Loucy (cell line): ENCODE measurements at regions not wholly inside any gene's neighbourhood (a gene's known extent, or its start where the extent isn't known, plus 50 kb on each side); places are given as distances from the start of the nearest gene placed in this dataset.

Source experiments
- H2AFZ ChIP-seq: fragments of 200-600 bp; sonication (generic); 2 replicates; pipeline ENCODE4 v1.6.0; 2016; ENCODE audit warnings: antibody characterized with exemption, mild to moderate bottlenecking, low read length, moderate library complexity
- H3F3A ChIP-seq: fragments of 200-600 bp; 2 replicates; pipeline ENCODE4 v1.6.0; 2016; ENCODE audit warnings: antibody characterized with exemption, low read depth, mild to moderate bottlenecking
- H3K27me3 ChIP-seq: fragments of 200-600 bp; sonication (generic); 2 replicates; pipeline ENCODE4 v1.6.1; 2014; ENCODE audit warnings: low read length, mild to moderate bottlenecking; ENCODE audit not compliant: insufficient read depth, poor library complexity, severe bottlenecking
- H3K36me3 ChIP-seq: fragments of 200-600 bp; sonication (generic); 2 replicates; pipeline ENCODE4 v1.6.1; 2016; ENCODE audit warnings: low read length; ENCODE audit not compliant: insufficient read depth
- H3K4me1 ChIP-seq: fragments of 200-600 bp; sonication (generic); 2 replicates; pipeline ENCODE4 v1.5.1; 2014; ENCODE audit warnings: low read length, mild to moderate bottlenecking; ENCODE audit not compliant: insufficient read depth, poor library complexity, severe bottlenecking
- H3K4me2 ChIP-seq: fragments of 200-600 bp; sonication (generic); 2 replicates; pipeline ENCODE4 v1.6.0; 2014; ENCODE audit warnings: antibody characterized with exemption, low read length, low read depth, mild to moderate bottlenecking; ENCODE audit not compliant: poor library complexity, severe bottlenecking
- H3K4me3 ChIP-seq: fragments of 200-600 bp; sonication (generic); 2 replicates; pipeline ENCODE4 v1.5.1; 2014; ENCODE audit warnings: low read length, mild to moderate bottlenecking, mixed read lengths; ENCODE audit not compliant: poor library complexity, severe bottlenecking
- H3K79me2 ChIP-seq: fragments of 200-600 bp; sonication (generic); 2 replicates; pipeline ENCODE4 v1.6.1; 2014; ENCODE audit warnings: low read length; ENCODE audit not compliant: insufficient read depth
- H3K9ac ChIP-seq: fragments of 200-600 bp; sonication (generic); 2 replicates; pipeline ENCODE4 v1.6.0; 2014; ENCODE audit warnings: mild to moderate bottlenecking, low read depth, low read length, moderate library complexity; ENCODE audit not compliant: poor library complexity, severe bottlenecking
- H3K9me2 ChIP-seq: fragments of 200-600 bp; sonication (generic); replicated peaks from 2 replicates; pipeline ENCODE4 v1.6.1; 2016; ENCODE audit warnings: low read depth, low read length, mixed read lengths
- H3K9me3 ChIP-seq: fragments of 200-600 bp; sonication (generic); 2 replicates; pipeline ENCODE4 v1.6.1; 2014; ENCODE audit warnings: mild to moderate bottlenecking, antibody characterized with exemption, low read length, low read depth; ENCODE audit not compliant: insufficient read depth
- H4K20me1 ChIP-seq: fragments of 200-600 bp; sonication (generic); 2 replicates; pipeline ENCODE4 v1.6.0; 2014; ENCODE audit warnings: antibody characterized with exemption, low read length, mild to moderate bottlenecking; ENCODE audit not compliant: insufficient read depth, poor library complexity, severe bottlenecking
- EZH2phosphoT487 ChIP-seq: fragments of 200-600 bp; IDR thresholded peaks from 2 replicates; pipeline ENCODE4 v1.6.1; 2018; ENCODE audit warnings: antibody characterized with exemption, mild to moderate bottlenecking, moderate library complexity, borderline replicate concordance
- TF ChIP-seq, protein P1 (sequence below): fragments of 200-600 bp; sonication (generic); conservative IDR thresholded peaks from 2 replicates; pipeline ENCODE4 v1.5.1; 2014; ENCODE audit warnings: mild to moderate bottlenecking, antibody characterized with exemption, low read length

DNA sequence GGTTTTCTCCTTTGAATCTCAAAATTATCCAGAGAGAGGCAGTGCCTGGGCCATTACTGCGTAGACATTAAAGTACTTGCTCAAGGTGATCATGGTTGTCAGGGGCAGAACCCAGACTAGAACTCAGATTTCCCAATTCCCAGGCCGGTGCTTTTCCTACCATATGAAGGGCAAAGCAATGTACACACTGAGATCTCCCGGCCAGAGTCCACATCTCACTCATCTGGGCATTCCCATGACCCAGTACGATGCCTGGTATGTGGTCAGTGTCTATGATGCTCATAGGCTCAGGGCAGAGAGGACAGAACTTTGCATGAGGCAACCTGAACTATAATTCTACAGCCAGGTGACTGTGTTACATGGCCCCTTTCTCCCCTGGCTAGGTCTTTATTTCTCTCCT is 531.4 kb downstream of the TDRD15 start:
- TF ChIP-seq, protein P1, sequence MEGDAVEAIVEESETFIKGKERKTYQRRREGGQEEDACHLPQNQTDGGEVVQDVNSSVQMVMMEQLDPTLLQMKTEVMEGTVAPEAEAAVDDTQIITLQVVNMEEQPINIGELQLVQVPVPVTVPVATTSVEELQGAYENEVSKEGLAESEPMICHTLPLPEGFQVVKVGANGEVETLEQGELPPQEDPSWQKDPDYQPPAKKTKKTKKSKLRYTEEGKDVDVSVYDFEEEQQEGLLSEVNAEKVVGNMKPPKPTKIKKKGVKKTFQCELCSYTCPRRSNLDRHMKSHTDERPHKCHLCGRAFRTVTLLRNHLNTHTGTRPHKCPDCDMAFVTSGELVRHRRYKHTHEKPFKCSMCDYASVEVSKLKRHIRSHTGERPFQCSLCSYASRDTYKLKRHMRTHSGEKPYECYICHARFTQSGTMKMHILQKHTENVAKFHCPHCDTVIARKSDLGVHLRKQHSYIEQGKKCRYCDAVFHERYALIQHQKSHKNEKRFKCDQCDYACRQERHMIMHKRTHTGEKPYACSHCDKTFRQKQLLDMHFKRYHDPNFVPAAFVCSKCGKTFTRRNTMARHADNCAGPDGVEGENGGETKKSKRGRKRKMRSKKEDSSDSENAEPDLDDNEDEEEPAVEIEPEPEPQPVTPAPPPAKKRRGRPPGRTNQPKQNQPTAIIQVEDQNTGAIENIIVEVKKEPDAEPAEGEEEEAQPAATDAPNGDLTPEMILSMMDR = no peak
- no peak for TF ChIP-seq EZH2phosphoT487
- Histone ChIP-seq H3K9ac (no peak overlapping the region), H3F3A (no peaks in the 10 kb centered on the region), H3K4me1 (no peaks in the 10 kb centered on the region), H3K9me2 (no peaks in the 10 kb centered on the region), H2AFZ (no peak overlapping the region), H3K9me3 (no peaks in the 10 kb centered on the region), H3K27me3 (no peaks in the 10 kb centered on the region), H3K4me3 (no peak overlapping the region), H3K79me2 (no peaks in the 10 kb centered on the region), H3K36me3 (no peaks in the 10 kb centered on the region), H4K20me1 (no peaks in the 10 kb centered on the region), H3K4me2 (no peak overlapping the region)

DNA sequence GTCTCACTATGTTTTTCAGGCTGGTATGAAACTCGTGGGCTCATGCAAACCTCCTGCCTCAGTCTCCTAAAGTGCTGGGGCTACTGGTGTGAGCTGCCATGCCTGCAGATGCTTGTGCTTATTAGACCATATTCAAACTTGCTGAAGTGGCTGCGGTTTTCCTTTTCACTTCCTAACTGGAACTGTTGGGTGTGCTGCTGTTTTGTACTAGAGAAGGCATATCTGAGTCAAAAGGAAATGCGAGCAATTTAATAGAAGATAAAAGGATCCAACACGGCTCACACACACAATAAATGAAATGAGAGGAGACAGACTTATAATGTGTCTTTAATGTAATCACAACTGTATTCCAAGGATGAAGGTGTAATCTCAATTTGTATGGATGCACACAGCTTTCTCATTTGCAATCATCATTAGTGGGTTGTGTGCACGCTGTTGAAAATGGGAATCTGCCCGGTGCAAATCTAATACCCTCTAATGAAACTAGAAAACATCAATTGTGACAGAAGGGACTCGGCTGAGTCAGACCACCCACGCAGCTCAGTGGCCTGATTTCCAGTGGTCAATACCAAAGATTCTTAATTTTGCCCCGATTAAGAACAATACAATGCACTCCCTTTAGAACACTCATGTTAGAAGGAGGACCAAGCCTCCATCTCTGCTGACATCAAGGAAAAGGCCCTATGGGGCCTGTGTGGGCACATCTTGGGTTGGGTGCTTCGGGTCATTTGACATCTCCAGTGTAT is 532.7 kb downstream of the TDRD15 start:
- H3K36me3 ChIP-seq = no peaks in the 10 kb centered on the region
- H3K9me3 ChIP-seq = no peaks in the 10 kb centered on the region
- no peaks in the 10 kb centered on the region for H3K9me2 ChIP-seq
- H3K4me2 ChIP-seq = no peak overlapping the region
- no peak overlapping the region for H3K9ac ChIP-seq
- no peaks in the 10 kb centered on the region for H3K79me2 ChIP-seq
- no peak overlapping the region for H2AFZ ChIP-seq
- H3K4me1 ChIP-seq = no peaks in the 10 kb centered on the region
- TF ChIP-seq EZH2phosphoT487 = no peak
- TF ChIP-seq, protein P1 = no peak
- no peak overlapping the region for H3K4me3 ChIP-seq
- H4K20me1 ChIP-seq = no peaks in the 10 kb centered on the region
- H3F3A ChIP-seq = no peaks in the 10 kb centered on the region
- H3K27me3 ChIP-seq = no peaks in the 10 kb centered on the region

DNA sequence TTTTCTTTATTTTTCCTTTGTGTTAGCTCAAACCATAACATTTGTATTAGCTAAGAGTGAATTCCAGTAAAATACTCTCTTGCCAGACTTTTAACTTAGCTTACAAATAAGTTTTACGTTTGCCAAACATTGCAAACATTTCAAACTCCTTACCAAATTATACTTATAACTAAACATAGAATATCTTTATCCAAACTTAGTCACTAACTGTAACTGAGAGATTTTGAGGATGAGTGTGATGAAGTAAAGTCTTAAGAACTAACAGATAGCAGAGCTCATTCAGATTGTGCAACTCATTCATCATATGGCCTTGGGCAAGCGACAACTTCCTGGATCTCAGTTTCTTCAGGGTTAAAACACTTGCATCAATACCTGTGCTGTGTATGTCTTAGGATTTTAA is 533.7 kb downstream of the TDRD15 start:
- Histone ChIP-seq H3K27me3 (no peaks in the 10 kb centered on the region), H4K20me1 (no peaks in the 10 kb centered on the region), H3K9ac (no peak overlapping the region), H3K9me2 (no peaks in the 10 kb centered on the region), H3K36me3 (no peaks in the 10 kb centered on the region), H3K79me2 (no peaks in the 10 kb centered on the region), H2AFZ (no peak overlapping the region), H3K4me2 (no peak overlapping the region), H3K4me3 (no peak overlapping the region), H3K9me3 (no peaks in the 10 kb centered on the region), H3F3A (no peaks in the 10 kb centered on the region), H3K4me1 (no peaks in the 10 kb centered on the region)
- TF ChIP-seq EZH2phosphoT487 = no peak
- TF ChIP-seq, protein P1 = no peak
